Spleen (tissue), 11 donors: ENCODE measurements at regions not wholly inside any gene's neighbourhood (a gene's known extent, or its start where the extent isn't known, plus 50 kb on each side); places are given as distances from the start of the nearest gene placed in this dataset.

Source experiments
- DNase-seq: peaks from one replicate; pipeline ENCODE4 v3.0.0-alpha.2; 2020
- H3K27ac ChIP-seq, 8 donors: fragments of 200-600 bp; sonication (generic) in 7 of 8; 1 replicate in 4 of 8; 2 replicates in 4 of 8; pipeline versions ENCODE4 v1.5.0 to v1.8.0; 2016 to 2021; ENCODE audit warnings: inconsistent platforms in 4 of 8, mild to moderate bottlenecking in 4 of 8, moderate library complexity in 1 of 8
- H3K27me3 ChIP-seq, 7 donors: fragments of 200-600 bp; sonication (generic) in 6 of 7; replicated peaks in 1 of 7; 1 replicate in 4 of 7; 2 replicates in 3 of 7; pipeline versions ENCODE4 v1.5.0 to v1.8.0; 2016 to 2021; ENCODE audit warnings: inconsistent platforms in 3 of 7, mild to moderate bottlenecking in 1 of 7
- H3K36me3 ChIP-seq, 6 donors: fragments of 200-600 bp; sonication (generic) in 5 of 6; 1 replicate in 4 of 6; 2 replicates in 2 of 6; pipeline versions ENCODE4 v1.5.0 to v1.8.0; 2016 to 2021; ENCODE audit warnings: inconsistent platforms in 2 of 6
- H3K4me1 ChIP-seq, 6 donors: fragments of 200-600 bp; sonication (generic) in 5 of 6; 1 replicate in 3 of 6; 2 replicates in 3 of 6; pipeline versions ENCODE4 v1.5.0 to v1.8.0; 2016 to 2021; ENCODE audit warnings: inconsistent platforms in 3 of 6
- H3K4me3 ChIP-seq, 8 donors: fragments of 200-600 bp; sonication (generic) in 7 of 8; 1 replicate in 4 of 8; 2 replicates in 4 of 8; pipeline versions ENCODE4 v1.5.0 to v1.8.0; 2016 to 2021; ENCODE audit warnings: inconsistent platforms in 4 of 8, mild to moderate bottlenecking in 4 of 8, moderate library complexity in 2 of 8
- H3K9me3 ChIP-seq, 8 donors: fragments of 200-600 bp; sonication (generic) in 7 of 8; 1 replicate in 4 of 8; 2 replicates in 4 of 8; pipeline versions ENCODE4 v1.5.0 to v1.8.0; 2016 to 2021; ENCODE audit warnings: inconsistent platforms in 4 of 8
- CTCF ChIP-seq, 11 experiments: fragments of 200-600 bp in 7 of 11; fragments of 450-650 bp in 4 of 11; sonication (generic) in 4 of 11; IDR thresholded peaks in 8 of 11; conservative IDR thresholded peaks in 3 of 11; 1 replicate in 7 of 11; 2 replicates in 4 of 11; pipeline versions ENCODE4 v1.4.0 to v1.8.0; 2016 to 2021; ENCODE audit warnings: antibody characterized with exemption in 11 of 11, inconsistent platforms in 4 of 11, mild to moderate bottlenecking in 1 of 11
- POLR2A ChIP-seq, 3 donors: fragments of 450-650 bp; IDR thresholded peaks; one replicate each; pipeline ENCODE4 v1.5.1; 2017; ENCODE audit warnings: antibody characterized with exemption in 3 of 3, mild to moderate bottlenecking in 1 of 3
- POLR2AphosphoS5 ChIP-seq, 3 donors: sonication (generic); formaldehyde crosslinking; IDR thresholded peaks; one replicate each; pipeline ENCODE4 v1.5.1; 2017; ENCODE audit warnings: antibody characterized with exemption in 3 of 3
- WGBS, 5 donors: extraction: QIAGEN DNeasy Blood & Tissue Kit in 3 of 5; methylation state at CpG; one replicate each; pipeline versions ENCODE4 v1.1.5 to v1.1.7; 2013 to 2018; 5-methylcytosine and 5-hydroxymethylcytosine counted together
- intact Hi-C: fragments of 100-400 bp; cut with DNase I; formaldehyde crosslinking; loops from one replicate; pipeline ENCODE4 v1.15.0; 2023; ENCODE audit warnings: low total_unique reads
- donor health status: healthy with polysubstance abuse.
- donor health status: DM: no; HTN: no; CAD: no; lungs with moderate emphysema.
- donor health status: DM: no; HTN: no; CAD: no.
- donor health status: Bipolar disorder and iron deficiency.
- donor health status: healthy.
- donor health status: DM: no; HTN: no; CAD: no.
- donor health status: DM: yes; HTN: yes; CAD: no.

- H3K27ac ChIP-seq: no peak overlapping the region
- TF ChIP-seq POLR2A (IDR thresholded peaks at IDR 0.05) (no peak), CTCF (IDR thresholded peaks at IDR 0.05 in 8 of 11, conservative IDR thresholded peaks at IDR 0.05 in 3 of 11) (no peak), POLR2AphosphoS5 (IDR thresholded peaks at IDR 0.05) (no peak)
- no peak for DNase-seq
- H3K4me1 ChIP-seq: no peaks in the 10 kb centered on the region
- H3K9me3 ChIP-seq: peaks cover 0 to 3% (median 0%) of the 10 kb centered on the region in 8 donors
- intact Hi-C loops: no loop called here
- no peaks in the 10 kb centered on the region for H3K27me3 ChIP-seq
- WGBS, 5 donors: 62 to 81% (median 67%) methylated on average over 3 of the region's 3 CpGs
- no peaks in the 10 kb centered on the region for H3K36me3 ChIP-seq
- H3K4me3 ChIP-seq: no peak overlapping the region
Observed at GRCh38 chr9:103068753-103069152, 73.6 kb downstream of the CYLC2 start.

GRCh38 chr9:103078581-103078980, 83.4 kb downstream of the CYLC2 start:
- intact Hi-C loops: no loop called here
- Histone ChIP-seq H3K4me1 (no peaks in the 10 kb centered on the region), H3K27me3 (no peaks in the 10 kb centered on the region), H3K9me3 (peaks cover 0 to 6% (median 0%) of the 10 kb centered on the region in 8 donors), H3K27ac (no peak overlapping the region), H3K36me3 (no peaks in the 10 kb centered on the region), H3K4me3 (no peak overlapping the region)
- no peak for DNase-seq
- TF ChIP-seq CTCF (IDR thresholded peaks at IDR 0.05 in 8 of 11, conservative IDR thresholded peaks at IDR 0.05 in 3 of 11) (no peak), POLR2A (IDR thresholded peaks at IDR 0.05) (no peak), POLR2AphosphoS5 (IDR thresholded peaks at IDR 0.05) (no peak)
- WGBS, 5 donors: 26 to 54% (median 38%) methylated on average over 1 of the region's 1 CpG

- Histone ChIP-seq H3K4me1 (no peaks in the 10 kb centered on the region), H3K9me3 (no peaks in the 10 kb centered on the region), H3K36me3 (no peaks in the 10 kb centered on the region), H3K27me3 (no peaks in the 10 kb centered on the region), H3K27ac (no peak overlapping the region), H3K4me3 (no peak overlapping the region)
- no peak for DNase-seq
- TF ChIP-seq POLR2A (IDR thresholded peaks at IDR 0.05) (no peak), POLR2AphosphoS5 (IDR thresholded peaks at IDR 0.05) (no peak), CTCF (IDR thresholded peaks at IDR 0.05 in 8 of 11, conservative IDR thresholded peaks at IDR 0.05 in 3 of 11) (no peak)
- WGBS, 5 donors: 33 to 64% (median 55%) methylated on average over 1 of the region's 1 CpG
- intact Hi-C loops: no loop called here
Observed at GRCh38 chr9:103082494-103082893, 87.4 kb downstream of the CYLC2 start.

- no peaks in the 10 kb centered on the region for H3K27me3 ChIP-seq
- WGBS, 5 donors: 90 to 100% (median 95%) methylated on average over 1 of the region's 1 CpG
- intact Hi-C loops: no loop called here
- H3K27ac ChIP-seq: no peak overlapping the region
- H3K4me3 ChIP-seq: no peak overlapping the region
- H3K4me1 ChIP-seq: no peaks in the 10 kb centered on the region
- peaks cover 0 to 3% (median 0%) of the 10 kb centered on the region in 8 donors for H3K9me3 ChIP-seq
- no peak for DNase-seq
- H3K36me3 ChIP-seq: no peaks in the 10 kb centered on the region
- TF ChIP-seq POLR2A (IDR thresholded peaks at IDR 0.05) (no peak), CTCF (IDR thresholded peaks at IDR 0.05 in 8 of 11, conservative IDR thresholded peaks at IDR 0.05 in 3 of 11) (no peak), POLR2AphosphoS5 (IDR thresholded peaks at IDR 0.05) (no peak)
Observed at GRCh38 chr9:103089357-103089756, 94.2 kb downstream of the CYLC2 start.
